ENCODE measurements at regions not wholly inside any gene's neighbourhood (a gene's known extent, or its start where the extent isn't known, plus 50 kb on each side); places are given as distances from the start of the nearest gene placed in this dataset.

- Mint-ChIP-seq H3K9me3 (peaks cover 46% of the 10 kb centered on the region), H3K27ac (no peak overlapping the region), H3K36me3 (ENCODE audit: low read depth) (peaks cover 26% of the 10 kb centered on the region), H3K4me1 (no peaks in the 10 kb centered on the region), H3K27me3 (ENCODE audit: low read depth, poor library complexity) (peaks cover 3% of the 10 kb centered on the region), H3K4me3 (no peak overlapping the region)
- DNase-seq = no peak
- TF ChIP-seq, protein P1, sequence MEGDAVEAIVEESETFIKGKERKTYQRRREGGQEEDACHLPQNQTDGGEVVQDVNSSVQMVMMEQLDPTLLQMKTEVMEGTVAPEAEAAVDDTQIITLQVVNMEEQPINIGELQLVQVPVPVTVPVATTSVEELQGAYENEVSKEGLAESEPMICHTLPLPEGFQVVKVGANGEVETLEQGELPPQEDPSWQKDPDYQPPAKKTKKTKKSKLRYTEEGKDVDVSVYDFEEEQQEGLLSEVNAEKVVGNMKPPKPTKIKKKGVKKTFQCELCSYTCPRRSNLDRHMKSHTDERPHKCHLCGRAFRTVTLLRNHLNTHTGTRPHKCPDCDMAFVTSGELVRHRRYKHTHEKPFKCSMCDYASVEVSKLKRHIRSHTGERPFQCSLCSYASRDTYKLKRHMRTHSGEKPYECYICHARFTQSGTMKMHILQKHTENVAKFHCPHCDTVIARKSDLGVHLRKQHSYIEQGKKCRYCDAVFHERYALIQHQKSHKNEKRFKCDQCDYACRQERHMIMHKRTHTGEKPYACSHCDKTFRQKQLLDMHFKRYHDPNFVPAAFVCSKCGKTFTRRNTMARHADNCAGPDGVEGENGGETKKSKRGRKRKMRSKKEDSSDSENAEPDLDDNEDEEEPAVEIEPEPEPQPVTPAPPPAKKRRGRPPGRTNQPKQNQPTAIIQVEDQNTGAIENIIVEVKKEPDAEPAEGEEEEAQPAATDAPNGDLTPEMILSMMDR (IDR thresholded peaks at IDR 0.05) = no peak
Measured at GRCh38 chr12:14307004-14307403, 58.5 kb upstream of the ATF7IP start.

- no peaks in the 10 kb centered on the region for H3K4me1 Mint-ChIP-seq
- no peak overlapping the region for H3K27ac Mint-ChIP-seq
- peaks cover 22% of the 10 kb centered on the region for H3K36me3 Mint-ChIP-seq (ENCODE audit: low read depth)
- H3K9me3 Mint-ChIP-seq = peaks cover 41% of the 10 kb centered on the region
- TF ChIP-seq, protein P1 (IDR thresholded peaks at IDR 0.05) = no peak
- H3K4me3 Mint-ChIP-seq = no peak overlapping the region
- H3K27me3 Mint-ChIP-seq (ENCODE audit: low read depth, poor library complexity) = peaks cover 3% of the 10 kb centered on the region
- no peak for DNase-seq
Measured at GRCh38 chr12:14308516-14308915, 57.0 kb upstream of the ATF7IP start.

- no peak overlapping the region for H3K4me3 Mint-ChIP-seq
- peaks cover 31% of the 10 kb centered on the region for H3K9me3 Mint-ChIP-seq
- peaks cover 3% of the 10 kb centered on the region for H3K27me3 Mint-ChIP-seq (ENCODE audit: low read depth, poor library complexity)
- H3K27ac Mint-ChIP-seq = no peak overlapping the region
- no peak for DNase-seq
- H3K36me3 Mint-ChIP-seq (ENCODE audit: low read depth) = peaks cover 16% of the 10 kb centered on the region
- TF ChIP-seq, protein P1 (IDR thresholded peaks at IDR 0.05) = no peak
- no peaks in the 10 kb centered on the region for H3K4me1 Mint-ChIP-seq
Measured at GRCh38 chr12:14310866-14311265, 54.6 kb upstream of the ATF7IP start.

GRCh38 chr12:14313379-14314138, 51.9 kb upstream of the ATF7IP start:
- Mint-ChIP-seq H3K36me3 (ENCODE audit: low read depth) (peaks cover 10% of the 10 kb centered on the region), H3K27me3 (ENCODE audit: low read depth, poor library complexity) (peaks cover 3% of the 10 kb centered on the region), H3K27ac (no peak overlapping the region), H3K4me3 (no peak overlapping the region), H3K4me1 (peaks cover 2% of the 10 kb centered on the region), H3K9me3 (peaks cover 20% of the 10 kb centered on the region)
- TF ChIP-seq, protein P1 (IDR thresholded peaks at IDR 0.05) = no peak
- DNase-seq = no peak

DNA sequence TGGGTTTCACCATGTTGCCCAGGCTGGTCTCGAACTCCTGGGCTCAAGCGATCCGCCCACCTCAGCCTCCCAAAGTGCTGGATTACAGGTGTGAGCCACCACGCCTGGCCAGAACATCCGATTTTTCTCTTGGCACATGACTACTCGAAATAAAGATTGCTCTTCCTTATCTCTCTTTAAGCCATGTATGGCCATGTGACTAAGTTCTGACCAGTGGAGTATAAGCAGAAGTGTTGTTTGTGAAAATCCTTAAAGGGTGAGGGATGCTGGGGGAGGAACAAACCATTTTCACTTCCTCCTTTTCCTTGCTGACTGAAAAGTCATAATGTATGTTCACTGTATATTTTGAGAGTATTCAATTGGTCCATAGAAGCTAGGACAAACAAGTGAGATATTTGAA, 50.7 kb upstream of the ATF7IP start:
- no peak overlapping the region for H3K27ac Mint-ChIP-seq
- peaks cover 16% of the 10 kb centered on the region for H3K9me3 Mint-ChIP-seq
- DNase-seq = no peak
- TF ChIP-seq, protein P1 (IDR thresholded peaks at IDR 0.05) = no peak
- H3K36me3 Mint-ChIP-seq (ENCODE audit: low read depth) = peaks cover 10% of the 10 kb centered on the region
- H3K4me1 Mint-ChIP-seq = peaks cover 7% of the 10 kb centered on the region
- peaks cover 3% of the 10 kb centered on the region for H3K27me3 Mint-ChIP-seq (ENCODE audit: low read depth, poor library complexity)
- no peak overlapping the region for H3K4me3 Mint-ChIP-seq

DNA sequence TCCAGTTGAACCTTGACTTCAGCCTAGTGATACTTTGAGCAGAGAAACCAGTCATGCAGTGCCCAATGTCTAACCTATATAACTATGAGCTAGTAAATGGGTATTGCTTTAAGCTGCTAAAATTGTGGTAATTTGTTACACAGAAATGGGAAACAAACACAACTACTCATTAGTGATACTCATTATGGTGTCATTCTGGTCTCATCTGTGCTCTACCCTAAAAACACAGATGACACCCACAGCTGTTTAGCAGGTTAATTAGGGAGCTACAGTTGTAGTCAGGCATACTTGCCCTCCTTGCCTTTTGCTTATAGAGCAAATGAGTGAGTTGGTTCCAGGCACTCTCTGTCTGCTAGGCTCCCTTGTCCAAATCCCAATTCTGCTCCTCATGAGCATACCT, 50.0 kb upstream of the ATF7IP start:
- Mint-ChIP-seq H3K27ac (no peak overlapping the region), H3K4me3 (no peak overlapping the region)
- DNase-seq = no peak

More for the DNA sequence above, 50.0 kb upstream of the ATF7IP start:
- Mint-ChIP-seq H3K4me1 (peaks cover 7% of the 10 kb centered on the region), H3K36me3 (ENCODE audit: low read depth) (peaks cover 5% of the 10 kb centered on the region), H3K27me3 (ENCODE audit: low read depth, poor library complexity) (no peaks in the 10 kb centered on the region), H3K9me3 (peaks cover 9% of the 10 kb centered on the region)
- TF ChIP-seq, protein P1 (IDR thresholded peaks at IDR 0.05) = no peak
